RWPE2 (cell line): ENCODE measurements at regions not wholly inside any gene's neighbourhood (a gene's known extent, or its start where the extent isn't known, plus 50 kb on each side); places are given as distances from the start of the nearest gene placed in this dataset.
"Not testable (repeated sequence)": the region's sequence is repeated elsewhere in the genome, so short reads cannot be mapped to it uniquely, and the experiment has no call there.

Experiments
- ATAC-seq: fragments of 200-7000 bp; cut with Tn5 transposase; 3 replicates; pipeline ENCODE4 v1.9.1; 2021; ENCODE audit warnings: low read depth
- DNase-seq: peaks from one replicate; pipeline ENCODE4 v3.0.0-alpha.2; 2020; ENCODE audit warnings: low spot score
- H3K27ac ChIP-seq: fragments of 450-650 bp; 2 replicates; pipeline ENCODE4 v1.5.1; 2017; ENCODE audit warnings: mild to moderate bottlenecking; ENCODE audit not compliant: poor library complexity, severe bottlenecking
- H3K27me3 ChIP-seq: fragments of 250-450 bp; sonication (Bioruptor Pico); 2 replicates; pipeline ENCODE4 v1.5.1; 2021; ENCODE audit warnings: mild to moderate bottlenecking, moderate library complexity; ENCODE audit not compliant: insufficient read depth, poor library complexity, severe bottlenecking
- H3K36me3 ChIP-seq: fragments of 250-450 bp; sonication (Bioruptor Pico); 2 replicates; pipeline ENCODE4 v1.5.1; 2020; ENCODE audit warnings: low read depth, mild to moderate bottlenecking, moderate library complexity
- H3K4me1 ChIP-seq: fragments of 250-450 bp; sonication (Bioruptor Pico); 2 replicates; pipeline ENCODE4 v1.5.1; 2021; ENCODE audit warnings: mild to moderate bottlenecking, moderate library complexity; ENCODE audit not compliant: insufficient read depth, poor library complexity, severe bottlenecking
- H3K4me3 ChIP-seq: fragments of 250-450 bp; sonication (Bioruptor Pico); 2 replicates; pipeline ENCODE4 v1.5.1; 2021; ENCODE audit warnings: mild to moderate bottlenecking, moderate library complexity; ENCODE audit not compliant: severe bottlenecking
- H3K9me3 ChIP-seq: fragments of 250-450 bp; sonication (Bioruptor Pico); 2 replicates; pipeline ENCODE4 v1.5.1; 2021; ENCODE audit warnings: mild to moderate bottlenecking, moderate library complexity; ENCODE audit not compliant: severe bottlenecking
- TF ChIP-seq, protein P1 (sequence below): fragments of 450-650 bp; IDR thresholded peaks from one replicate; pipeline ENCODE4 v1.5.1; 2017; ENCODE audit warnings: mild to moderate bottlenecking, moderate library complexity; ENCODE audit not compliant: poor library complexity, severe bottlenecking

DNA sequence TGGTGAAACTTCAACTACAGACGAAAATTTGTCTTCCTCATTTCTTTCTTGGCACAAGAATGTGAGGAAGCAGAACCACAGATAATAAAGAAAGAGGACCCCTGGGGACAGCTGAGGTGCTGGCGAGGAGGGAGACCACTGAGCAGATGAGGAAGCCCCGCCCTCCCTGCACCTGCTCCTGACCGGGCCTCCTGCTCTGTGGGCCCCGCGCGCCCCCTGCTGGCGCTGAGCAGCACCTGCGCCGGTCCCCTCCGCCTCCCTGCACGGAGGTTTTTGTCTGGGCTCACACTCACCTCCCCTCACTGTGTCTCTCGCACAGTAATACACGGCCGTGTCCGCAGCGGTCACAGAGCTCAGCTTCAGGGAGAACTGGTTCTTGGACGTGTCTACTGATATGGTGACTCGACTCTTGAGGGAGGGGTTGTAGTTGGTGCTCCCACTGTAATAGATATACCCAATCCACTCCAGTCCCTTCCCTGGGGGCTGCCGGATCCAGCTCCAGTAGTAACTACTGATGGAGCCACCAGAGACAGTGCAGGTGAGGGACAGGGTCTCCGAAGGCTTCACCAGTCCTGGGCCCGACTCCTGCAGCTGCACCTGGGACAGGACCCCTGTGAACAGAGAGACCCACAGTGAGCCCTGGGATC is 1100.7 kb downstream of the TMEM121 start:
- not testable (repeated sequence) for DNase-seq, H3K27me3 ChIP-seq, H3K36me3 ChIP-seq, H3K27ac ChIP-seq, H3K4me3 ChIP-seq, H3K4me1 ChIP-seq, H3K9me3 ChIP-seq
- TF ChIP-seq, protein P1, sequence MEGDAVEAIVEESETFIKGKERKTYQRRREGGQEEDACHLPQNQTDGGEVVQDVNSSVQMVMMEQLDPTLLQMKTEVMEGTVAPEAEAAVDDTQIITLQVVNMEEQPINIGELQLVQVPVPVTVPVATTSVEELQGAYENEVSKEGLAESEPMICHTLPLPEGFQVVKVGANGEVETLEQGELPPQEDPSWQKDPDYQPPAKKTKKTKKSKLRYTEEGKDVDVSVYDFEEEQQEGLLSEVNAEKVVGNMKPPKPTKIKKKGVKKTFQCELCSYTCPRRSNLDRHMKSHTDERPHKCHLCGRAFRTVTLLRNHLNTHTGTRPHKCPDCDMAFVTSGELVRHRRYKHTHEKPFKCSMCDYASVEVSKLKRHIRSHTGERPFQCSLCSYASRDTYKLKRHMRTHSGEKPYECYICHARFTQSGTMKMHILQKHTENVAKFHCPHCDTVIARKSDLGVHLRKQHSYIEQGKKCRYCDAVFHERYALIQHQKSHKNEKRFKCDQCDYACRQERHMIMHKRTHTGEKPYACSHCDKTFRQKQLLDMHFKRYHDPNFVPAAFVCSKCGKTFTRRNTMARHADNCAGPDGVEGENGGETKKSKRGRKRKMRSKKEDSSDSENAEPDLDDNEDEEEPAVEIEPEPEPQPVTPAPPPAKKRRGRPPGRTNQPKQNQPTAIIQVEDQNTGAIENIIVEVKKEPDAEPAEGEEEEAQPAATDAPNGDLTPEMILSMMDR, result peak; percentile 58
- ATAC-seq, result peak; percentile 73; the same call in 2 of the 3 replicates

DNA sequence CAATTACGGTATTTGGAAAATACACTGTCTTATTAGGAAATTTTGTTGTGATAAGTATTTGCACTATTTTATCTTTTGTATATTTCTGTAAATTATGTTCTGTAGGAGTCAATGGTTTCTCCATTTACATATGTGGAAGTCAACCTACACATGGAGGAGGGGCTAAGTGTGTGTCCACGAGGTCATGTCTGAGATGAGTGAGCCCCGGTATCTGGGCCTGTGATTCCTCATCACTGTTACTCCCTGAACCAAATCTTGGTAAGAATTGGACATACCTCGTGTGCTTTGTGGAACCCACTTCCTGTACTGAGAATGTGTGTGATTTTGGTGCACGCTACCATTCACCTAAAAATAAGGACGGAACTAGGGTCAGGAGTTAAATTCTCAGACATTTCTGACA is 1105.5 kb downstream of the TMEM121 start:
- Histone ChIP-seq H3K27me3 (peaks cover 24% of the 10 kb centered on the region), H3K36me3 (no peaks in the 10 kb centered on the region; the same call in 1 of the 2 replicates), H3K9me3 (peaks cover 2% of the 10 kb centered on the region), H3K27ac (no peak overlapping the region), H3K4me3 (no peak overlapping the region), H3K4me1 (no peaks in the 10 kb centered on the region)
- no peak for DNase-seq
- ATAC-seq, result no peak
- TF ChIP-seq, protein P1, result no peak

GRCh38 chr14:106633721-106634120 is 1107.3 kb downstream of the TMEM121 start:
- no peaks in the 10 kb centered on the region; the same call in 1 of the 2 replicates for H3K36me3 ChIP-seq
- H3K27ac ChIP-seq, result no peak overlapping the region
- no peak overlapping the region for H3K4me3 ChIP-seq
- no peaks in the 10 kb centered on the region for H3K4me1 ChIP-seq
- DNase-seq, result no peak
- peaks cover 24% of the 10 kb centered on the region for H3K27me3 ChIP-seq
- TF ChIP-seq, protein P1, result no peak
- H3K9me3 ChIP-seq, result peaks cover 2% of the 10 kb centered on the region
- no peak for ATAC-seq

DNA sequence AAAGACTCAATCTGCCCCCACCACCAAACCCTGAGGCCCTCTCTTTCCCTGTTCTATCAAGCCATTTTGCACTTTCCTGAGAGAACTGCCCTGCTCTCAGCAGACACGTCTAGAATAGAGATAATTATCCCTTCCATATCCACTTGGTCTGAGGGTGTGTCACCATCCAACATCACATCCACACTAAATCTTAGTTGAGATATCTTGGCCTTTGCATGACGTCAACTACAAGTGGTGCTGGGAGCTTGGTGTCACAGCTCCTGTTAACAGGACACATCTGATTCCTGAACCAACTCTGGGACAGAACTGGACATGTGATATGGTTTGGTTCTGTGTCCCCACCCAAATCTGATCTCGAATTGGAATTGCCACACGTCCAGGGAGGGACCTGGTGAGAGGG is 1109.2 kb downstream of the TMEM121 start:
- H3K27ac ChIP-seq, result no peak overlapping the region
- DNase-seq (no peak), ATAC-seq (no peak)
- peaks cover 2% of the 10 kb centered on the region for H3K9me3 ChIP-seq
- H3K36me3 ChIP-seq, result no peaks in the 10 kb centered on the region; the same call in 1 of the 2 replicates
- peaks cover 24% of the 10 kb centered on the region for H3K27me3 ChIP-seq
- TF ChIP-seq, protein P1, result no peak
- no peak overlapping the region for H3K4me3 ChIP-seq
- H3K4me1 ChIP-seq, result no peaks in the 10 kb centered on the region

DNA sequence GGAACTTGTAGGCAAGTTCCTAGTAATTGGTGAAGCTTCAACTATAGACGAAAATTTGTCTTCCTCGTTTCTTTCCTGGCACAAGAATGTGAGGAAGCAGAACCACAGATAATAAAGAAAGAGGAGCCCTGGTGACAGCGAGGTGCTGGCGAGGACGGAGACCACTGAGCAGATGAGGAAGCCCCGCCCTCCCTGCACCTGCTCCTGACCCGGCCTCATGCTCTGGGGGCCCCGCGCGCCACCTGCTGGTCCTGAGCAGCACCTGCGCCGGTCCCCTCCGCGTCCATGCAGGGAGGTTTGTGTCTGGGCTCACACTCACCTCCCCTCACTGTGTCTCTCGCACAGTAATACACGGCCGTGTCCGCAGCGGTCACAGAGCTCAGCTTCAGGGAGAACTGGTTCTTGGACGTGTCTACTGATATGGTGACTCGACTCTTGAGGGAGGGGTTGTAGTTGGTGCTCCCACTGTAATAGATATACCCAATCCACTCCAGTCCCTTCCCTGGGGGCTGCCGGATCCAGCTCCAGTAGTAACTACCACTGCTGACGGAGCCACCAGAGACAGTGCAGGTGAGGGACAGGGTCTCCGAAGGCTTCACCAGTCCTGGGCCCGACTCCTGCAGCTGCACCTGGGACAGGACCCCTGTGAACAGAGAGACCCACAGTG is 1112.5 kb downstream of the TMEM121 start:
- not testable (repeated sequence) for H3K36me3 ChIP-seq, H3K4me3 ChIP-seq, ATAC-seq, H3K27me3 ChIP-seq, H3K27ac ChIP-seq, H3K9me3 ChIP-seq, H3K4me1 ChIP-seq, DNase-seq
